ENCODE measurements at regions not wholly inside any gene's neighbourhood (a gene's known extent, or its start where the extent isn't known, plus 50 kb on each side); places are given as distances from the start of the nearest gene placed in this dataset.

GRCh38 chr18:22504251-22505030 lies 86.7 kb upstream of the CTAGE1 start:
- H3K27ac ChIP-seq (ENCODE audit: low read depth, low read length), result no peak overlapping the region
- H3K4me2 ChIP-seq (ENCODE audit: low read depth, low read length, poor library complexity, severe bottlenecking), result no peak overlapping the region
- no peak overlapping the region for H3K4me3 ChIP-seq (ENCODE audit: insufficient read depth, low read length, poor library complexity, severe bottlenecking)
- no peak for TF ChIP-seq EZH2phosphoT487 (conservative IDR thresholded peaks at IDR 0.05; ENCODE audit: low read length)
- no peak for TF ChIP-seq CTCF (IDR thresholded peaks at IDR 0.05; ENCODE audit: insufficient read depth, low read length, poor library complexity, severe bottlenecking)
- no peaks in the 10 kb centered on the region for H3K9me3 ChIP-seq (ENCODE audit: insufficient read depth, low read length)
- H3K79me2 ChIP-seq (ENCODE audit: insufficient read depth, low read length), result no peaks in the 10 kb centered on the region
- H3K9ac ChIP-seq (ENCODE audit: low read length), result no peak overlapping the region
- no peaks in the 10 kb centered on the region for H3F3A ChIP-seq (ENCODE audit: insufficient read depth)
- no peak overlapping the region for H2AFZ ChIP-seq (ENCODE audit: low read depth, low read length, severe bottlenecking)
- no peaks in the 10 kb centered on the region for H4K20me1 ChIP-seq (ENCODE audit: low read depth, low read length)
- no peaks in the 10 kb centered on the region for H3K36me3 ChIP-seq (ENCODE audit: low read length)
- H3K27me3 ChIP-seq (ENCODE audit: low read length), result no peaks in the 10 kb centered on the region
- H3K9me2 ChIP-seq (replicated peaks; ENCODE audit: insufficient read depth, low read length), result no peaks in the 10 kb centered on the region

GRCh38 chr18:22505141-22505591 lies 87.5 kb upstream of the CTAGE1 start:
- no peak overlapping the region for H3K27ac ChIP-seq (ENCODE audit: low read depth, low read length)
- no peak overlapping the region for H3K4me2 ChIP-seq (ENCODE audit: low read depth, low read length, poor library complexity, severe bottlenecking)

GRCh38 chr18:22507055-22507454 lies 89.3 kb upstream of the CTAGE1 start:
- H3K27ac ChIP-seq (ENCODE audit: low read depth, low read length), result no peak overlapping the region
- H3K36me3 ChIP-seq (ENCODE audit: low read length), result no peaks in the 10 kb centered on the region
- H3F3A ChIP-seq (ENCODE audit: insufficient read depth), result no peaks in the 10 kb centered on the region
- H3K4me3 ChIP-seq (ENCODE audit: insufficient read depth, low read length, poor library complexity, severe bottlenecking), result no peak overlapping the region
- H3K4me2 ChIP-seq (ENCODE audit: low read depth, low read length, poor library complexity, severe bottlenecking), result no peak overlapping the region
- no peaks in the 10 kb centered on the region for H3K27me3 ChIP-seq (ENCODE audit: low read length)
- H3K9me3 ChIP-seq (ENCODE audit: insufficient read depth, low read length), result no peaks in the 10 kb centered on the region
- H3K9me2 ChIP-seq (replicated peaks; ENCODE audit: insufficient read depth, low read length), result 0 out of 2 replicates have a peak, but pooled peaks cover 3% of the 10 kb centered on the region
- H3K79me2 ChIP-seq (ENCODE audit: insufficient read depth, low read length), result no peaks in the 10 kb centered on the region
- H4K20me1 ChIP-seq (ENCODE audit: low read depth, low read length), result no peaks in the 10 kb centered on the region
- no peak for TF ChIP-seq EZH2phosphoT487 (conservative IDR thresholded peaks at IDR 0.05; ENCODE audit: low read length)
- H3K9ac ChIP-seq (ENCODE audit: low read length), result no peak overlapping the region
- H2AFZ ChIP-seq (ENCODE audit: low read depth, low read length, severe bottlenecking), result no peak overlapping the region

More at GRCh38 chr18:22505141-22505591, 87.5 kb upstream of the CTAGE1 start:
- Histone ChIP-seq H3K79me2 (ENCODE audit: insufficient read depth, low read length) (no peaks in the 10 kb centered on the region), H3K9me2 (replicated peaks; ENCODE audit: insufficient read depth, low read length) (no peaks in the 10 kb centered on the region), H3K4me3 (ENCODE audit: insufficient read depth, low read length, poor library complexity, severe bottlenecking) (no peak overlapping the region), H2AFZ (ENCODE audit: low read depth, low read length, severe bottlenecking) (no peak overlapping the region), H3K27me3 (ENCODE audit: low read length) (no peaks in the 10 kb centered on the region), H3K36me3 (ENCODE audit: low read length) (no peaks in the 10 kb centered on the region), H3K9ac (ENCODE audit: low read length) (no peak overlapping the region), H3F3A (ENCODE audit: insufficient read depth) (no peaks in the 10 kb centered on the region), H4K20me1 (ENCODE audit: low read depth, low read length) (no peaks in the 10 kb centered on the region), H3K9me3 (ENCODE audit: insufficient read depth, low read length) (no peaks in the 10 kb centered on the region)
- no peak for TF ChIP-seq CTCF (IDR thresholded peaks at IDR 0.05; ENCODE audit: insufficient read depth, low read length, poor library complexity, severe bottlenecking)
- no peak for TF ChIP-seq EZH2phosphoT487 (conservative IDR thresholded peaks at IDR 0.05; ENCODE audit: low read length)

DNA sequence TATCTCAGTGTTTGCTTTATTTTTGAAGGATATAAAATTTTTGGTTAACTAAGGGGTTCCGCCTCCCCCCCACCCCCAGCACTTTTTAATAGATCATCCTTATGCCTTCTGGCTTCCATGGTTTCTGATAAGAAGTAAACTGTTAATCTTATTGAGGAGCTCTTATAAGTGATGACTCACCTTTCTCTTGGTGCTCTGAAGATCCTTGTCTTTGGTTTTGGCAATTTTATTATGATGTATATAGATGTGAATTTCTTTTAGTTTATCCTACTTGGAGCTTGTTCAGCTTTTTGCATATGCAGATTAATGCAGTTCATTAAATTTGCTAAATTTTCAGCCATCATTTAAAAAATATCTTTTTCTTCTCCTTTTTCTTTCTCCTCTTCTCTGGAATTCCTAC lies 91.7 kb upstream of the CTAGE1 start:
- no peak overlapping the region for H3K27ac ChIP-seq (ENCODE audit: low read depth, low read length)
- H3K4me2 ChIP-seq (ENCODE audit: low read depth, low read length, poor library complexity, severe bottlenecking), result no peak overlapping the region
- no peaks in the 10 kb centered on the region for H3K36me3 ChIP-seq (ENCODE audit: low read length)
- no peak overlapping the region for H2AFZ ChIP-seq (ENCODE audit: low read depth, low read length, severe bottlenecking)
- no peaks in the 10 kb centered on the region for H3K9me3 ChIP-seq (ENCODE audit: insufficient read depth, low read length)
- no peaks in the 10 kb centered on the region for H3K27me3 ChIP-seq (ENCODE audit: low read length)
- 0 out of 2 replicates have a peak, but pooled peaks cover 3% of the 10 kb centered on the region for H3K9me2 ChIP-seq (replicated peaks; ENCODE audit: insufficient read depth, low read length)
- no peaks in the 10 kb centered on the region for H4K20me1 ChIP-seq (ENCODE audit: low read depth, low read length)
- no peaks in the 10 kb centered on the region for H3K79me2 ChIP-seq (ENCODE audit: insufficient read depth, low read length)
- no peaks in the 10 kb centered on the region for H3F3A ChIP-seq (ENCODE audit: insufficient read depth)
- TF ChIP-seq EZH2phosphoT487 (conservative IDR thresholded peaks at IDR 0.05; ENCODE audit: low read length) (no peak), CTCF (IDR thresholded peaks at IDR 0.05; ENCODE audit: insufficient read depth, low read length, poor library complexity, severe bottlenecking) (no peak)
- no peak overlapping the region for H3K9ac ChIP-seq (ENCODE audit: low read length)
- no peak overlapping the region for H3K4me3 ChIP-seq (ENCODE audit: insufficient read depth, low read length, poor library complexity, severe bottlenecking)
